Breast epithelium (tissue), 3 donors: ENCODE measurements at regions not wholly inside any gene's neighbourhood (a gene's known extent, or its start where the extent isn't known, plus 50 kb on each side); places are given as distances from the start of the nearest gene placed in this dataset.
"Not testable (repeated sequence)": the region's sequence is repeated elsewhere in the genome, so short reads cannot be mapped to it uniquely, and the experiment has no call there.

ENCODE experiments used
- CTCF ChIP-seq, 3 donors: fragments of 450-650 bp; IDR thresholded peaks; one replicate each; pipeline ENCODE4 v1.5.1; 2016 to 2017; ENCODE audit warnings: antibody characterized with exemption in 3 of 3, mild to moderate bottlenecking in 3 of 3, moderate library complexity in 3 of 3
- POLR2AphosphoS5 ChIP-seq, 3 donors: sonication (generic); formaldehyde crosslinking; IDR thresholded peaks; one replicate each; pipeline ENCODE4 v1.6.1; 2017; ENCODE audit warnings: antibody characterized with exemption in 3 of 3

DNA sequence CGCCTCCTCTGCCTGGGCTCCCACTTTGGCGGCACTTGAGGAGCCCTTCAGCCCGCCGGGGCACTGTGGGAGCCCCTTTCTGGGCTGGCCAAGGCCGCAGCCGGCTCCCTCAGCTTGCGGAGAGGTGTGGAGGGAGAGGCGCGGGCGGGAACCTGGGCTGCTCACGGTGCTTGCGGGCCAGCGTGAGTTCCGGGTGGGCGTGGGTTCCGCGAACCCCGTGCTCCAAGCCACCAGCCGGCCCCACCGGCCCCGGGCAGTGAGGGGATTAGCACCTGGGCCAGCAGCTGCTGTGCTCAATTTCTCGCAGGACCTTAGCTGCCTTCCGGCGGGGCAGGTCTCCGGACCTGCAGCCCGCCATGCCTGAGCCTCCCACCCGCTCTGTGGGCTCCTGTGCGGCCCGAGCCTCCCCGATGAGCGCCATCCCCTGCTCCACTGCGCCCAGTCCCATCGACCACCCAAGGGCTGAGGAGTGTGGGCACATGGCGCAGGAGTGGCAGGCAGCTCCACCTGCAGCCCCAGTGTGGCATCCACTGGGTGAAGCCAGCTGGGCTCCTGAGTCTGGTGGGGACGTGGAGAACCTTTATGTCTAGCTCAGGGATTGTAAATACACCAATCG is 327.7 kb downstream of the ADAMTS20 start:
- not testable (repeated sequence) for TF ChIP-seq CTCF, POLR2AphosphoS5 (IDR thresholded peaks at IDR 0.05)
